ENCODE measurements at regions not wholly inside any gene's neighbourhood (a gene's known extent, or its start where the extent isn't known, plus 50 kb on each side); places are given as distances from the start of the nearest gene placed in this dataset.

GRCh38 chr6:79763301-79763700 lies 132.2 kb downstream of the SH3BGRL2 start:
- no peak for DNase-seq

- no peak for DNase-seq
Observed at GRCh38 chr6:79762370-79762769, 131.2 kb downstream of the SH3BGRL2 start.

- DNase-seq = no peak
Observed at GRCh38 chr6:79756496-79756895, 125.4 kb downstream of the SH3BGRL2 start.

GRCh38 chr6:79755967-79756366 lies 124.8 kb downstream of the SH3BGRL2 start:
- DNase-seq = no peak
